Psoas muscle (tissue), 7 donors: ENCODE measurements at regions not wholly inside any gene's neighbourhood (a gene's known extent, or its start where the extent isn't known, plus 50 kb on each side); places are given as distances from the start of the nearest gene placed in this dataset.

ENCODE experiments used
- ATAC-seq, 4 donors: fragments of 200-7000 bp; cut with Tn5 transposase; one replicate each; pipeline ENCODE4 v1.9.1; 2020; ENCODE audit warnings: moderate library complexity in 3 of 4, mild to moderate bottlenecking in 2 of 4
- DNase-seq, 2 donors: peaks; one replicate each; pipeline ENCODE4 v3.0.0-alpha.2; 2020
- H3K27ac ChIP-seq: fragments of 200-600 bp; one replicate; pipeline ENCODE4 v1.8.0; 2022
- H3K27me3 ChIP-seq, 3 donors: fragments of 200-600 bp in 1 of 3; one replicate each; pipeline versions ENCODE4 v1.6.1 to v1.8.0; 2013 to 2022; ENCODE audit warnings: low read length in 2 of 3, mild to moderate bottlenecking in 2 of 3, moderate library complexity in 1 of 3; ENCODE audit not compliant: insufficient read depth in 3 of 3
- H3K36me3 ChIP-seq, 2 donors: fragments of 200-600 bp in 1 of 2; one replicate each; pipeline versions ENCODE4 v1.6.1 to v1.8.0; 2013 to 2022; ENCODE audit warnings: low read depth in 1 of 2, mild to moderate bottlenecking in 1 of 2, moderate library complexity in 1 of 2; ENCODE audit not compliant: insufficient read depth in 1 of 2
- H3K4me1 ChIP-seq: fragments of 200-600 bp; one replicate; pipeline ENCODE4 v1.8.0; 2022
- H3K4me3 ChIP-seq: fragments of 200-600 bp; one replicate; pipeline ENCODE4 v1.8.0; 2022; ENCODE audit warnings: mild to moderate bottlenecking
- H3K9me3 ChIP-seq: fragments of 200-600 bp; one replicate; pipeline ENCODE4 v1.8.0; 2022
- CTCF ChIP-seq: fragments of 200-600 bp; IDR thresholded peaks from one replicate; pipeline ENCODE4 v1.8.0; 2022; ENCODE audit warnings: antibody characterized with exemption
- WGBS, 3 donors: extraction: QIAGEN DNeasy Blood & Tissue Kit; methylation state at CpG; one replicate each; pipeline versions ENCODE4 v1.1.6 to v1.1.7; 2013; 5-methylcytosine and 5-hydroxymethylcytosine counted together
- intact Hi-C, 2 donors: fragments of 100-400 bp; cut with DNase I; formaldehyde crosslinking; loops; one replicate each; pipeline versions ENCODE4 v1.11.0 to v1.14.2; 2022
- donor health status: healthy with polysubstance abuse.
- donor health status: DM: no; HTN: no; CAD: no; lungs with moderate emphysema.
- donor health status: Bipolar disorder and iron deficiency.
- donor health status: healthy.
- donor health status: DM: yes; HTN: yes; CAD: no.
- donor health status: DM: no; HTN: no; CAD: no.
- donor health status: DM: yes; HTN: yes; CAD: no.

GRCh38 chr13:103521532-103521931 lies 455.3 kb upstream of the SLC10A2 start:
- intact Hi-C loops: no loop called here
- no peaks in the 10 kb centered on the region for H3K36me3 ChIP-seq
- H3K4me3 ChIP-seq: no peak overlapping the region
- DNase-seq (no peak), ATAC-seq (no peak)
- no peaks in the 10 kb centered on the region for H3K9me3 ChIP-seq
- no peak overlapping the region for H3K27ac ChIP-seq
- 22 to 55% (median 41%) methylated on average over 1 of the region's 1 CpG for WGBS, 3 donors
- no peaks in the 10 kb centered on the region for H3K4me1 ChIP-seq
- no peak for TF ChIP-seq CTCF
- H3K27me3 ChIP-seq: no peaks in the 10 kb centered on the region

GRCh38 chr13:103517768-103518102 lies 451.5 kb upstream of the SLC10A2 start:
- no peaks in the 10 kb centered on the region for H3K36me3 ChIP-seq
- DNase-seq (no peak), ATAC-seq (no peak)
- no peaks in the 10 kb centered on the region for H3K27me3 ChIP-seq
- no peak overlapping the region for H3K27ac ChIP-seq
- H3K9me3 ChIP-seq: no peaks in the 10 kb centered on the region
- no peak for TF ChIP-seq CTCF
- no peak overlapping the region for H3K4me3 ChIP-seq
- 49 to 63% (median 61%) methylated on average over 2 of the region's 2 CpGs for WGBS, 3 donors
- no peaks in the 10 kb centered on the region for H3K4me1 ChIP-seq
- intact Hi-C loops: no loop called here

- no peak for TF ChIP-seq CTCF
- Histone ChIP-seq H3K4me3 (no peak overlapping the region), H3K27ac (no peak overlapping the region), H3K36me3 (no peaks in the 10 kb centered on the region), H3K4me1 (no peaks in the 10 kb centered on the region), H3K9me3 (no peaks in the 10 kb centered on the region), H3K27me3 (no peaks in the 10 kb centered on the region)
- DNase-seq (no peak), ATAC-seq (no peak)
- intact Hi-C loops: no loop called here
- WGBS, 3 donors: 50 to 52% (median 50%) methylated on average over 3 of the region's 3 CpGs
Measured at GRCh38 chr13:103517066-103517767, 451.0 kb upstream of the SLC10A2 start.

- Histone ChIP-seq H3K36me3 (no peaks in the 10 kb centered on the region), H3K27me3 (no peaks in the 10 kb centered on the region), H3K27ac (no peak overlapping the region), H3K9me3 (no peaks in the 10 kb centered on the region), H3K4me3 (no peak overlapping the region), H3K4me1 (no peaks in the 10 kb centered on the region)
- intact Hi-C loops: no loop called here
- no peak for ATAC-seq
- DNase-seq: no peak
- no peak for TF ChIP-seq CTCF
- WGBS, 3 donors: 70 to 77% (median 74%) methylated on average over 6 of the region's 6 CpGs
Measured at GRCh38 chr13:103516015-103516795, 450.0 kb upstream of the SLC10A2 start.
